ENCODE measurements at regions not wholly inside any gene's neighbourhood (a gene's known extent, or its start where the extent isn't known, plus 50 kb on each side); places are given as distances from the start of the nearest gene placed in this dataset.

GRCh38 chr4:4962928-4963327 lies 56.3 kb downstream of the CYTL1 start:
- TF ChIP-seq CTCF (IDR thresholded peaks at IDR 0.05) (no peak), POLR2A (IDR thresholded peaks at IDR 0.05) (no peak)
